H7 (cell line): ENCODE measurements at regions not wholly inside any gene's neighbourhood (a gene's known extent, or its start where the extent isn't known, plus 50 kb on each side); places are given as distances from the start of the nearest gene placed in this dataset.
"Not testable (repeated sequence)": the region's sequence is repeated elsewhere in the genome, so short reads cannot be mapped to it uniquely, and the experiment has no call there.

ENCODE experiments used
- DNase-seq: peaks from one replicate; pipeline ENCODE4 v3.0.0; 2012
- H3K27me3 ChIP-seq: 2 replicates; pipeline ENCODE4 v1.6.0; 2011; ENCODE audit warnings: mild to moderate bottlenecking, low read length; ENCODE audit not compliant: control insufficient read depth, insufficient read depth
- H3K36me3 ChIP-seq: replicated peaks from 2 replicates; pipeline ENCODE4 v1.5.1; 2011; ENCODE audit warnings: low read length; ENCODE audit not compliant: control insufficient read depth, insufficient read depth
- H3K4me3 ChIP-seq: 2 replicates; pipeline ENCODE4 v1.5.1; 2011; ENCODE audit warnings: low read depth, mild to moderate bottlenecking, control low read depth, low read length, moderate library complexity; ENCODE audit not compliant: insufficient read depth

DNA sequence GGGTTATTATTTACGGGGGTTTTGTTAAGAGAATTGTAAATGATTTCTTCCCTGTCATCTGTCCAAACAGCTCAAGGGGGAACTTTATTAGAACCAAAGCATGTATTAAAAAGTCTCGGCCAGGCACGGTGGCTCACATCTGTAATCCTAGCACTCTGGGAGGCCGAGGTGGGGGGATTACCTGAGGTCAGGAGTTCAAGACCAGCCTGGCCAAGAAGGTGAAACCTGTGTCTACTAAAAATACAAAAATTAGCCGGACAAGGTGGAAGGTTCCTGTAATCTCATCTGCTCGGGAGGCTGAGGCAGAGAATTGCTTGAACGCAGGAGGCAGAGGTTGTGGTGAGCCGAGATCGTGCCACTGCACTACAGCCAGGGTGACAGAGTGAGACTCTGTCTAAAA is 4486.6 kb upstream of the OR11H1 start:
- DNase-seq, H3K27me3 ChIP-seq, H3K36me3 ChIP-seq, H3K4me3 ChIP-seq: not testable (repeated sequence)

DNA sequence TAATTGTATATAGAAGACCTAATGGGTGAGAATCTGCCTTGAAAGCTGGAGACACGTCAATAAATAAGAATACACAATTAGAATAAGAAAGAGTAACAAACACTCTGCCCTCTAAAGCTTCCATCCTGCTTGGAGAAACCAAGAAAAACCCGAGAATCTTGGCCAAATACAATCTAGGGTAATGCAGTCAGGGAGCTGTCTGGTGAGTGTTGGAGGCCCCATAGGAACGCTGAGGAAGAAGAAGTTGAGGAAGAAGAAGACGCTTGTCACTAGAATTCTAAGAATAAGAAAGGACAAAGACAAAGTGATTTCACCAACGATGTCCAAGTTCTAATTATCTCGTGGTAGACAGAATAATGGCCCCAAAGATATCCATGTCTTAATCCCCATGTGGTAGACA is 4485.9 kb upstream of the OR11H1 start:
- no peak overlapping the region for H3K4me3 ChIP-seq
- no peak for DNase-seq
- no peaks in the 10 kb centered on the region for H3K27me3 ChIP-seq
- H3K36me3 ChIP-seq = no peaks in the 10 kb centered on the region

DNA sequence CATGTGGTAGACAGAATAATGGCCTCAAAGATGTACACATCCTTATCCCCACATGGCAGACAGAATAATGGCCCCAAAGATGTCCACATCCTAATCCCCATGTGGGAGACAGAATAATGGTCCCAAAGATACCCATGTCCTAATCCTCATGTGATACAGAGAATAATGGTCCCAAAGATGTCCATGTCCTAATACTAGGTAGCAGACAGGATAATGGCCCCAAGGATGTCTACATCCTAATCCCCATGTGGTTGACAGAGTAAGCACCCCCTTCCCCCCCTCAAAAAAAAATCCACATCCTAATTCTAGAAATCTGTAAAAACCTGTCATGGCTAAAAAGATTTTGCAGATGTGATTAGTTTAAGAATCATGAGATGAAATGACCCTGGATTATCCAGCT is 4484.7 kb upstream of the OR11H1 start:
- not testable (repeated sequence) for DNase-seq, H3K27me3 ChIP-seq, H3K36me3 ChIP-seq

DNA sequence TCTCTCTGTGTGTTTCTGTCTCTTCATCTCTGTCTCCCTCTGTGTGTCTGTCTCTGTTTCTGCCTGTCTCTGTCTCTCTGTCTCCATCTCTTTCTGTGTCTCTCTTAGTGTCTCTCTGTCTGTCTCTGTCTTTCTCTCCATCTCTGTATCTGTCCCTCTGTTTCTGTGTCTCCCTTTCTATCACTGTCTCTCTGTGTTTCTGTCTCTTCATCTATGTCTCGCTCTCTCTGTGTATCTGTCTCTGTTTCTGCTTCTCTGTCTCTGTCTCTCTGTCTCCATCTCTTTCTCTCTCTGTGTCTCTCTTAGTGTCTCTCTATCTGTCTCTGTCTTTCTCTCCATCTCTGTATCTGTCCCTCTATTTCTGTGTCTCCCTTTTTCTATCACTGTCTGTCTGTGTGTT is 4479.1 kb upstream of the OR11H1 start:
- H3K36me3 ChIP-seq, DNase-seq, H3K27me3 ChIP-seq, H3K4me3 ChIP-seq: not testable (repeated sequence)

More for the DNA sequence above, 4484.7 kb upstream of the OR11H1 start:
- not testable (repeated sequence) for H3K4me3 ChIP-seq

DNA sequence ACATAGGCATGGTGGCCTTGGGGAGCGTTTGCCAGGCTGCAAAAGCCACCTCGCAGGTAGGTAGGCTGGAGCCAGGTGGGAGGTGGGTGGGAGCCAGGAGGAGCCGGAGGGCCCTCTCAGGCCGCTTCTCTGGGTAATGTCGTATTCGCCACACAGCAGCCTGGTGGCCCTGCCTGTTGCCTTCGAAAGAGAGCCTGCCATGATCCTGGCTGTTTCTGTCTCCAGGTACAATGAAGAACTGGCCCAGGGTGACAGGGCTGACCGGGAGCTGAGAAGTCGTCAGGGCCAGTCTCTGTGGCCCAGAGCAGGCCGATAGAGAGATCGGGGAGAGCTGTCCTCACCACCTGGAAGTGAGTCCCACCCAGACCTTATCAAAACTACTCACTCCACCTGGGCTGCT is 4477.8 kb upstream of the OR11H1 start:
- not testable (repeated sequence) for H3K4me3 ChIP-seq, H3K27me3 ChIP-seq, DNase-seq, H3K36me3 ChIP-seq

DNA sequence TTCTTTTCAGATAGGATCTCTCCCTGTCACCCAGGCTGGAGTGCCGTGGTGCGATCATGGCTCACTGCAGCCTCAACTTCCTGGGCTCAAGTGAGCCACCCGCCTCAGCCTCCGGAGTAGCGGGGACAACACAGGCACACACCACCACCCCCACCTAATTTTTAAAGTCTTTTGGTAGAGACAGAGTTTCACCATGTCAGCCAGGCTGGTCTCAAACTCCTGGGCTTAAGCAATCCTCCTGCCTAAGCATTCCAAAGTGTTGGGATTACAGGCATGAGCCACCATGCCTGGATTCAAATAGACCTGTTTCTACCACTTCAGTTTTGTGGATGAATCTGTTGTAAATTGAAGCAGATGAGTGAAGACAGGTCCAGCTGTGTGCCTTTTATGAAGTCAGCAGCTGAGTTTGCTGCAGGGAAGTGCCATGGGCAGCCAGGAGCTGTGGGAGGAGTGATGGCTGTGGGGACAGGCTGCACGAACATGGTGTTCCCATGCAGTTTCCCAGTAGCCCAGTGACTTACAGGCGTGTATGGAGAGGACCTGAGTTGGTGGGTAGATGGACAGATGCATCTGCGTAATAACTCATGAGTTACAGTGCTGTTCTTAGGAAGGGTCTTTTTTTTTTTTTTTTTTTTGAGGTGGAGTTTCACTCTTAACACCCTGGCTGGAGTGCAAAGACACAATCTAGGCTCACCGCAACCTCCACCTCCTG is 4476.4 kb upstream of the OR11H1 start:
- not testable (repeated sequence) for H3K36me3 ChIP-seq

DNA sequence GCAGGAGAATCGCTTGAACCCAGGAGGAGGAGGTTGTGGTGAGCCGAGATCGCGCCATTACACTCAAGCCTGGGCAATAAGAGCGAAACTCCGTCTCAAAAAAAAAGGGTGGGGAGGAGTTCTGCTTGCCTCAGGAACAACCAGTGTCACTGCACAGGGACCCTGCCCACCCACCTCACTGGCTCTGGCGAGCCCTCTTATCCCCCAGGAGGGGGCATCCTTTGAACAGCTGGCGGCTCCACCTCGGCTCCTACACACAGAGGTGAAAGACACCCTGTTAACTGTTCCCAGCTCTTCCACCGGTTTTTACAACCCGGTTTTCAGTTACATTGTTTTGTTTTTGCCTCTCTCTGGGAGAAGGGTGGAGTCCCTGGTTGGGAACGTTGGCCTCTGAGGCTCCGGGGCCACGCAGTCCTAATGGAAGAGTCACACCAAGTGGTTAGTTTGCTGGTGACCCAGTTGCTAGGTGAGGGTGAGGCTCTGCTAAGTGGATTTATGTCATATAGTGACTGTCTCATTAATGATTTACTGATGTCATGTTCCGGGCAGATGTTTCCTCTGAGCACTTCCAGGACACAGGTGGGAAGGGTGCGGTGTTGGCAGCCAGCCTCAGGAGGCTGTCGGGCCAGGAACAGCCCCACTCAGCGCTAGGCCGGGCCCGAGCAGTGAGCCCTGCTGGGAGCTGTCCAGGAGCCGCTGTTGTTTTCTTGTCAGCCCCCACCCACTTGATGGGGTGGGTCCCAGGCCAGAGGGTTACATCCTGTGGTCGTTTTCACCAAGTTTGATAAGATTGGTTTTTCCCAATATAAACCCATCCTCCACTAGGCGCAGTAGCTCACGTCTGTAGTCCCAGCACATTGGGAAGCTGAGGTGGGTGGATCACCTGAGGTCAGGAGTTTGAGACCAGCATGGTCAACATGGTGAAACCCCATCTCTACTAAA is 4474.3 kb upstream of the OR11H1 start:
- not testable (repeated sequence) for H3K36me3 ChIP-seq, H3K27me3 ChIP-seq, DNase-seq, H3K4me3 ChIP-seq

More for the DNA sequence above, 4476.4 kb upstream of the OR11H1 start:
- DNase-seq, H3K27me3 ChIP-seq, H3K4me3 ChIP-seq: not testable (repeated sequence)

DNA sequence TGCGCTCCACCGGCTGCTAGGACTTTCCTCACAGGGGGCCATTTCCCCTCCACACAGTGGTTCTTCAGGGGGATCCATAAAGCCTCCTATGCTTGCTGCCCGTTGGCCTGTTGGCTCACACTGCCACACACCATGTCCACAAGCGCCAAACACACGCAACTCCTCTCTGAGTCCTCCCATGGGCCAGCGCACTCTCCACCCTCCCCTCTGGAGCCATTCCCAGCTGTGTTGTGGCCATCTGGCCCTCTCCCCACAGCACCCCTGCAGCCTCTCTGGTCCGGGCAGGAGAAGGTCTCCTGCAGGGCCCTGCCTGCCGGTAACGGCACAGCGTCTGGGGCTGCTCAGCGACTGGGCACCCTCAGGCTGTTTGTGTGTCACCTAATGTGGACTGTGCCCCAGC is 4473.3 kb upstream of the OR11H1 start:
- not testable (repeated sequence) for H3K27me3 ChIP-seq, H3K36me3 ChIP-seq, H3K4me3 ChIP-seq, DNase-seq

DNA sequence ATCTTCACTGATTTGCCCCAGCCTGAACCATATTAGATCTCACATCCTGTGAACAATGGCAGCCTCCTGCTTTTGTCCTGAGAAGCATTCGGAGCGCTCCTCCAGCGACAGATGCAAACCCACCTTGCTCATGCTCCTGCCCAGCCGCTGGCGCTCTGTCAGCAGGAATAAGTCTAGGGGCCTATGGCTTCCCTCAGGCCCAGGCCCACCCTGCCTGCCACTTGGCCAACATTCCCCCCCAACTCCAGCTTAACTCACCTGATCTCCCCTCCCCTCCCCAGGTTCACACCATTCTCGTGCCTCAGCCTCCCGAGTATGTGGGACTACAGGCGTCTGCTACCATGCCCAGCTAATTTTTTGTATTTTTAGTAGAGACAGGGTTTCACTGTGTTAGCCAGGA is 4472.8 kb upstream of the OR11H1 start:
- not testable (repeated sequence) for DNase-seq, H3K4me3 ChIP-seq, H3K27me3 ChIP-seq, H3K36me3 ChIP-seq

DNA sequence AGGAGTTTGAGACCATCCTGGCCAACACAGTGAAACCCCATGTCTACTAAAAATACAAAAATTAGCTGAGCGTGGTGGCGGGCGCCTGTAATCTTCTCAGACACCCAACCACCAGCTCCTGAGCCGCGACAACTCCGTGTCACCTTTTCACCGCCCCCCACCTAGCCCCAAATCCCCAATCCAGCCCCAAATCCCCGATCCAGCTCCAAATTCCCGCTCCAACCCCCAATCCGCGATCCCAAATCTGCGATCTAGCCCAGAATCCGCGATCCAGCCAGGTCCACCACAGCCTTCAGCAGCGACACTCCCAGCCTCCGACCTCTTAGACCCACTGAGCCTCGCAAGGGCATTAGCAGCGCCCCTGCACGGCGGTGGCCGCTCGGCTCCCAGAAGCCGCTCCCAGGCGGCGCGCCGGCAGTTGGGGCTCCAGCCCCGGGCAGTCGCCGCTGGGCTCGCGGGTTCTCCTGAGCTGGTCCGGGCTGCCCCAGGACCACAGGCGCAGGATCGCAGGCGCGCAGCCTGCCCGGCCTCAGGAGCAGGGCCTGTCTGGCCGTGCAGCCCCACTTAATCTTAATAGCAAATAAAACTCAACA is 4469.9 kb upstream of the OR11H1 start:
- not testable (repeated sequence) for H3K36me3 ChIP-seq, H3K27me3 ChIP-seq, H3K4me3 ChIP-seq, DNase-seq

DNA sequence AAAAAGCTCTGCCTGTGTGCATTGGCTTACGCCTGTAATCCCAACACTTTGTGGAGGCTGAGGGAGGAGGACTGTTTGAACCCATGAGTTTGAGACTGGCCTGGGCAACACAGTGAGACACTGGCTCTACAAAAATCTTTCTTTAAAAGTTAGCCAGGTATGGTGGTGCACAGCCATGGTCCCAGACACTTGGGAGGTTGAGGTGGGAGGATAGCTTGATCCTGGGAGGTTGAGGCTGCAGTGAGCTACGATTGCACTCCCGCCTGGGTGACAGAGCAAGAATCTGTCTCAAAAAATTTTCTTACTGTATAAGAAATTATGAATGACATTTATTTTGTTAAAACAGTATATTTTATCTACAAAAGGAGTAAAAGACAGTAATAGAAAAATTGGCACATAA is 4468.9 kb upstream of the OR11H1 start:
- not testable (repeated sequence) for DNase-seq, H3K36me3 ChIP-seq, H3K27me3 ChIP-seq, H3K4me3 ChIP-seq

DNA sequence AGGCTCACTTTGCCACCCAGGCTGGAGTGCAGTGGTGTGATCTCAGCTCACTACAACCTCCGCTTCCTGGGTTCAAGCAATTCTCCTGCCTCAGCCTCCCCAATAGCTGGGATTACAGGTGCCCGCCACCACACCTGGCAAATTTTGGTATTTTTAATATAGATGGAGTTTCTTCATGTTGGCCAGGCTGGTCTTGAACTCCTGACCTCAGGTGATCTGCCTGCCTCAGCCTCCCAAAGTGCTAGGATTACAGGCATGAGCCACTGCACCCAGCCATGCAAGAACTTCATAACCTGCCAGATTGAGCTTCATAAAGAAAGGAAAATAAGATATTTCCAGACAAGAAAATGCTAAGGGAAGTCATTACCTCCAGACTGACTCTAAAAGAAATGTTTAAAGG is 4467.2 kb upstream of the OR11H1 start:
- H3K4me3 ChIP-seq, H3K36me3 ChIP-seq, H3K27me3 ChIP-seq, DNase-seq: not testable (repeated sequence)

DNA sequence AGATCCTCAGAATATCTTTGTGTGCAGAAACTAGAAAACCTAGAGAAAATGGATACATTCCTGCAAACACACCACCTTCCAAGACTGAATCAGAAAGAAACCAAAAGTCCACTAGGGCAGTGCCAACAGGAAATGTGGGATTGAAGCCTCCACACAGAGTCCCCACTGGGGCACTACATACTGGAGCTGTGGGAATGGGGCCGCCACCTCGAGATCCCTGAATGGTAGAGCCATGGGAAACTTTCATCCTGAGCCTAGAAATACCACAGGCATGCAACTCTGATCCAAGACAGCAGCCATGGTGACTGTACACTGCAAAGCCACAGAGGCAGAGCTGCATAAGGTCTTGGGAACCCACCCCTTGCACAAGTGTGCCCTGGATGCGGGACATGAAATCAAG is 4465.5 kb upstream of the OR11H1 start:
- DNase-seq, H3K36me3 ChIP-seq, H3K4me3 ChIP-seq, H3K27me3 ChIP-seq: not testable (repeated sequence)

DNA sequence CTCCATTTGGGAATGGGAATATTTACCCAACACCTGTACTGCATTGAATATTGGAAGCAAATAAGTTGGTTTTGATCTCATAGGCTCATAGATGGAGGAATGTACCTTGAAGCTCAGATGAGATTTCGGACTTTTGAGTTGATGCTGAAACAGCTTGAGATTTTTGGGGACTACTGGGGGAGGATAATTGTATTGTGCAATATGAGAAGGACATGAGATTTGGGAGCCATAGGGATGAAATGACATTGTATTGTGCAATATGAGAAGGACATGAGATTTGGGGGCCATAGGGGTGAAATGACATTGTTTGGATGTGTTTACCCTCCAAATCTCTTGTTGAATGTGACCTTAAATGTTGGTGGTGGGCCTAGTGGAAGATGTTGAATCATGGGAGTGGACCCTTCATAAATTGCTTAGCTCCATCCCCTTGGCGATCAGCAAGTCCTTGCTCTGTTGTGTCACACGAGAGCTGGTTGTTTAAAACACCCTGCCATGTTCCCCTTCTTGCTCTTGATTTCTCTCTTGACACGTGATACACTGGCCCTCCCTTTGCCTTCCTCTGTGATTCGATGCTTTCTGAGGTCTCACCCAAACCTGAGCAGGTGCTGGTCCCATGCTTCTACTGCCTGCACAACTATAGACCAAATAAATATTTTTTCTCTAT is 4464.8 kb upstream of the OR11H1 start:
- H3K4me3 ChIP-seq, DNase-seq, H3K36me3 ChIP-seq, H3K27me3 ChIP-seq: not testable (repeated sequence)
